ENCODE measurements at regions not wholly inside any gene's neighbourhood (a gene's known extent, or its start where the extent isn't known, plus 50 kb on each side); places are given as distances from the start of the nearest gene placed in this dataset.

DNA sequence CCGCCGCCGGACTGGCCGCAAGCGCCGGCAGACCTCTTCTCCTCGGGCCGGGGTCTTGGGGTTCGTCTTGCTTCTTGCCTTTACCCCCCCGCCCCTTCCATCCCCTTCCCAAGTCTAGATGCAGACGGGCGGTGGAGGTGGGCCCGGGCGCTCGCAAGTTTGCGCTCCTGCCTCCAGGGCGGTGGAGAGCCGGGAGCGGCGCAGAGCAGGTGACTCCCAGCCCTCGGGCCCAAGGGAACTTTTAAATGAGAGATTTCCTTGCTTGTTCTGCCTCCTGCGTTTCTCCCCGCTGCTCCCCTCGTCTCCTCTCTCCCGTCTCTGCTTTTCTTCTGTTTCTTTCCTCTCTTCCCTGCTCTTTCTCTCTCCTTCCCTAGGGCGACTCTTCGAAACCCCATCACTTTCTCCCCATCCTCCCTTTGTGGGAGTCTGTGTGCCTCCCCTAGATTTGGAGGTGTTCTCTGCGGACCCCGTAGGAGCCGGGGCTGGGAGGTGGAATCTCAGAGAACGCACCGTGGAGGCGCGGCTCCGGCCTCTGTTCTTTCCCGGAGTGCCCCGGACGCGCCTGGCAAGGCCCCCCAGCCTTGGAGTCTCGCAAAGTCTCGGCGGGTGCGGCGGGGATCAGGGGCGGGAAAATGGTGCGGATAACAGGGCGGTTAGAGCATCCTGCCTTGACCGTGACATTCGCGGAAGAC lies 114.7 kb upstream of the MYL2 start:
- Histone ChIP-seq H3K27me3 (ENCODE audit: insufficient read depth, low read length) (0 out of 2 replicates have a peak, but pooled peaks cover 7% of the 10 kb centered on the region), H3K4me2 (ENCODE audit: low read length) (no peak overlapping the region), H3K27ac (ENCODE audit: low read depth, low read length) (no peak overlapping the region), H3K4me3 (replicated peaks in 1 of 2; ENCODE audit: low read depth in 1 of 2, low read length in 2 of 2) (no peak overlapping the region), H3K79me2 (ENCODE audit: insufficient read depth, low read length) (no peaks in the 10 kb centered on the region), H4K20me1 (ENCODE audit: insufficient read depth) (no peaks in the 10 kb centered on the region), H3K9me3 (ENCODE audit: control insufficient read depth in 1 of 2, insufficient read depth in 1 of 2, low read depth in 1 of 2, low read length in 2 of 2) (no peaks in the 10 kb centered on the region), H3K36me3 (ENCODE audit: control insufficient read depth in 1 of 2, insufficient read depth in 2 of 2, low read length in 2 of 2) (no peaks in the 10 kb centered on the region), H3K9me2 (ENCODE audit: insufficient read depth) (no peaks in the 10 kb centered on the region), H3K4me1 (ENCODE audit: control insufficient read depth in 1 of 2, insufficient read depth in 2 of 2, low read length in 2 of 2) (no peaks in the 10 kb centered on the region), H2AFZ (ENCODE audit: low read depth, low read length, poor library complexity, severe bottlenecking) (no peak overlapping the region), H3K9ac (ENCODE audit: low read length) (no peak overlapping the region)
- TF ChIP-seq, protein P1, sequence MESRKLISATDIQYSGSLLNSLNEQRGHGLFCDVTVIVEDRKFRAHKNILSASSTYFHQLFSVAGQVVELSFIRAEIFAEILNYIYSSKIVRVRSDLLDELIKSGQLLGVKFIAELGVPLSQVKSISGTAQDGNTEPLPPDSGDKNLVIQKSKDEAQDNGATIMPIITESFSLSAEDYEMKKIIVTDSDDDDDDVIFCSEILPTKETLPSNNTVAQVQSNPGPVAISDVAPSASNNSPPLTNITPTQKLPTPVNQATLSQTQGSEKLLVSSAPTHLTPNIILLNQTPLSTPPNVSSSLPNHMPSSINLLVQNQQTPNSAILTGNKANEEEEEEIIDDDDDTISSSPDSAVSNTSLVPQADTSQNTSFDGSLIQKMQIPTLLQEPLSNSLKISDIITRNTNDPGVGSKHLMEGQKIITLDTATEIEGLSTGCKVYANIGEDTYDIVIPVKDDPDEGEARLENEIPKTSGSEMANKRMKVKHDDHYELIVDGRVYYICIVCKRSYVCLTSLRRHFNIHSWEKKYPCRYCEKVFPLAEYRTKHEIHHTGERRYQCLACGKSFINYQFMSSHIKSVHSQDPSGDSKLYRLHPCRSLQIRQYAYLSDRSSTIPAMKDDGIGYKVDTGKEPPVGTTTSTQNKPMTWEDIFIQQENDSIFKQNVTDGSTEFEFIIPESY (IDR thresholded peaks at IDR 0.05; ENCODE audit: extremely low read depth, insufficient replicate concordance, low read length) = no peak
- TF ChIP-seq CEBPB (IDR thresholded peaks at IDR 0.05; ENCODE audit: low read depth) = no peak
- TF ChIP-seq, protein P2, sequence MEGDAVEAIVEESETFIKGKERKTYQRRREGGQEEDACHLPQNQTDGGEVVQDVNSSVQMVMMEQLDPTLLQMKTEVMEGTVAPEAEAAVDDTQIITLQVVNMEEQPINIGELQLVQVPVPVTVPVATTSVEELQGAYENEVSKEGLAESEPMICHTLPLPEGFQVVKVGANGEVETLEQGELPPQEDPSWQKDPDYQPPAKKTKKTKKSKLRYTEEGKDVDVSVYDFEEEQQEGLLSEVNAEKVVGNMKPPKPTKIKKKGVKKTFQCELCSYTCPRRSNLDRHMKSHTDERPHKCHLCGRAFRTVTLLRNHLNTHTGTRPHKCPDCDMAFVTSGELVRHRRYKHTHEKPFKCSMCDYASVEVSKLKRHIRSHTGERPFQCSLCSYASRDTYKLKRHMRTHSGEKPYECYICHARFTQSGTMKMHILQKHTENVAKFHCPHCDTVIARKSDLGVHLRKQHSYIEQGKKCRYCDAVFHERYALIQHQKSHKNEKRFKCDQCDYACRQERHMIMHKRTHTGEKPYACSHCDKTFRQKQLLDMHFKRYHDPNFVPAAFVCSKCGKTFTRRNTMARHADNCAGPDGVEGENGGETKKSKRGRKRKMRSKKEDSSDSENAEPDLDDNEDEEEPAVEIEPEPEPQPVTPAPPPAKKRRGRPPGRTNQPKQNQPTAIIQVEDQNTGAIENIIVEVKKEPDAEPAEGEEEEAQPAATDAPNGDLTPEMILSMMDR (IDR thresholded peaks at IDR 0.05 in 2 of 3, conservative IDR thresholded peaks at IDR 0.05 in 1 of 3; ENCODE audit: borderline replicate concordance in 1 of 3, insufficient read depth in 1 of 3, low read depth in 2 of 3, low read length in 2 of 3) = no peak
- TF ChIP-seq, protein P3, sequence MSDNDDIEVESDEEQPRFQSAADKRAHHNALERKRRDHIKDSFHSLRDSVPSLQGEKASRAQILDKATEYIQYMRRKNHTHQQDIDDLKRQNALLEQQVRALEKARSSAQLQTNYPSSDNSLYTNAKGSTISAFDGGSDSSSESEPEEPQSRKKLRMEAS (IDR thresholded peaks at IDR 0.05) = no peak
- TF ChIP-seq JUND (IDR thresholded peaks at IDR 0.05) = no peak
- TF ChIP-seq SP1 (IDR thresholded peaks at IDR 0.05; ENCODE audit: low read depth) = no peak
- TF ChIP-seq FOSL1 (IDR thresholded peaks at IDR 0.05; ENCODE audit: low read depth) = no peak
- no peak for TF ChIP-seq YY1 (IDR thresholded peaks at IDR 0.05; ENCODE audit: extremely low read depth, insufficient replicate concordance, low read depth, low read length)
- TF ChIP-seq RAD21 (IDR thresholded peaks at IDR 0.05; ENCODE audit: low read depth) = no peak
- no peak for TF ChIP-seq ELF1 (IDR thresholded peaks at IDR 0.05; ENCODE audit: borderline replicate concordance, low read depth)
- TF ChIP-seq ZNF274 (IDR thresholded peaks at IDR 0.05; ENCODE audit: low read depth, low read length) = no peak
- no peak for TF ChIP-seq POLR2A (IDR thresholded peaks at IDR 0.05; ENCODE audit: borderline replicate concordance, extremely low read depth, insufficient read depth, insufficient read length)
- no peak for TF ChIP-seq CBX3 (IDR thresholded peaks at IDR 0.05; ENCODE audit: low read depth)
- no peak for TF ChIP-seq TCF7L2 (IDR thresholded peaks at IDR 0.05; ENCODE audit: borderline replicate concordance, extremely low read depth, insufficient read depth, insufficient read length)
- TF ChIP-seq POLR2AphosphoS5 (IDR thresholded peaks at IDR 0.05; ENCODE audit: low read depth, low read length) = no peak
- TF ChIP-seq EZH2 (IDR thresholded peaks at IDR 0.05) = no peak
- TF ChIP-seq EZH2phosphoT487 (IDR thresholded peaks at IDR 0.05; ENCODE audit: borderline replicate concordance) = no peak
- POLR2A ChIA-PET = no interaction called here
- RAD21 ChIA-PET (ENCODE audit: low non-redundant PET in 1 of 2, low total read pairs in 2 of 2, uncharacterized antibody in 2 of 2, unreplicated experiment in 2 of 2) = no interaction called here
- CTCF ChIA-PET = no interaction called here
- intact Hi-C loops (cut with micrococcal nuclease) = no loop called here
- ATAC-seq = no peak
- DNase-seq (ENCODE audit: low read depth, low spot score) = no peak
- no TSS peak for BruUV-seq (replicated peaks)
